WTC11 (cell line): ENCODE measurements at regions not wholly inside any gene's neighbourhood (a gene's known extent, or its start where the extent isn't known, plus 50 kb on each side); places are given as distances from the start of the nearest gene placed in this dataset.

Source experiments
- ATAC-seq: fragments of 200-7000 bp; cut with Tn5 transposase; 2 replicates; pipeline ENCODE4 v1.10.0; 2021; ENCODE audit warnings: mild to moderate bottlenecking, moderate library complexity
- CTCF ChIA-PET: fragments of 300-600 bp; sonication (Branson Sonifier 250); formaldehyde crosslinking; loops from one replicate; lab custom pipeline; 2021; ENCODE audit warnings: antibody characterized with exemption; lab: Charles Lee
- POLR2A ChIA-PET: fragments of 350-600 bp; sonication (Branson Sonifier 250); formaldehyde crosslinking; loops from one replicate; lab custom pipeline; 2021; ENCODE audit warnings: antibody characterized with exemption; lab: Charles Lee
- DNase-seq: peaks from one replicate; pipeline ENCODE4 v3.0.0; 2021; ENCODE audit warnings: low spot score
- H3K27ac Mint-ChIP-seq: 2 replicates; pipeline ENCODE4 v1.8.0; 2021; ENCODE audit warnings: mixed read lengths
- H3K27me3 Mint-ChIP-seq: 2 replicates; pipeline ENCODE4 v1.8.0; 2021; ENCODE audit warnings: low read depth, mild to moderate bottlenecking, moderate library complexity, mixed read lengths
- H3K36me3 Mint-ChIP-seq: 2 replicates; pipeline ENCODE4 v1.8.0; 2021; ENCODE audit warnings: mixed read lengths
- H3K4me1 Mint-ChIP-seq: 2 replicates; pipeline ENCODE4 v1.8.0; 2022; ENCODE audit warnings: mixed read lengths
- H3K4me3 Mint-ChIP-seq: 2 replicates; pipeline ENCODE4 v1.8.0; 2021; ENCODE audit warnings: mild to moderate bottlenecking, moderate library complexity, mixed read lengths
- H3K9me3 Mint-ChIP-seq: 2 replicates; pipeline ENCODE4 v1.8.0; 2021; ENCODE audit warnings: mixed read lengths
- AR ChIP-seq: fragments of 250-450 bp; sonication (Bioruptor Pico); IDR thresholded peaks from 2 replicates; pipeline ENCODE4 v1.9.0; 2021; ENCODE audit warnings: mild to moderate bottlenecking
- ATF2 ChIP-seq: sonication (generic); formaldehyde crosslinking; IDR thresholded peaks from 2 replicates; pipeline ENCODE4 v1.8.1; 2022; ENCODE audit warnings: low read depth, missing genetic modification reagents, borderline replicate concordance
- CREM ChIP-seq: sonication (generic); formaldehyde crosslinking; IDR thresholded peaks from 2 replicates; pipeline ENCODE4 v1.8.1; 2022; ENCODE audit warnings: mild to moderate bottlenecking, missing genetic modification reagents, moderate library complexity
- FOXK1 ChIP-seq: sonication (generic); formaldehyde crosslinking; IDR thresholded peaks from 2 replicates; pipeline ENCODE4 v1.8.0; 2022; ENCODE audit warnings: mild to moderate bottlenecking, moderate library complexity, missing genetic modification reagents
- FOXP1 ChIP-seq: sonication (generic); formaldehyde crosslinking; IDR thresholded peaks from 2 replicates; pipeline ENCODE4 v1.8.0; 2022; ENCODE audit warnings: missing genetic modification reagents, mild to moderate bottlenecking, moderate library complexity, borderline replicate concordance
- GTF2I ChIP-seq: fragments of 250-450 bp; sonication (Bioruptor Pico); conservative IDR thresholded peaks from 2 replicates; pipeline ENCODE4 v1.4.0; 2021; ENCODE audit warnings: mild to moderate bottlenecking
- IRF2 ChIP-seq: sonication (generic); formaldehyde crosslinking; IDR thresholded peaks from 2 replicates; pipeline ENCODE4 v1.8.0; 2022; ENCODE audit warnings: low read depth, missing genetic modification reagents, borderline replicate concordance
- JAZF1 ChIP-seq: fragments of 250-450 bp; sonication (Bioruptor Pico); IDR thresholded peaks from 2 replicates; pipeline ENCODE4 v1.9.0; 2021; ENCODE audit warnings: moderate library complexity, mild to moderate bottlenecking, inconsistent platforms
- KAT7 ChIP-seq: sonication (generic); formaldehyde crosslinking; IDR thresholded peaks from 2 replicates; pipeline ENCODE4 v1.8.1; 2023; ENCODE audit warnings: missing genetic modification reagents, mild to moderate bottlenecking, borderline replicate concordance
- MLX ChIP-seq: sonication (generic); formaldehyde crosslinking; IDR thresholded peaks from 2 replicates; pipeline ENCODE4 v1.8.1; 2023; ENCODE audit warnings: mild to moderate bottlenecking, missing genetic modification reagents, moderate library complexity
- NFATC4 ChIP-seq: fragments of 250-450 bp; sonication (Bioruptor Pico); IDR thresholded peaks from 2 replicates; pipeline ENCODE4 v1.9.0; 2021; ENCODE audit warnings: mild to moderate bottlenecking
- NR1H2 ChIP-seq: sonication (generic); formaldehyde crosslinking; IDR thresholded peaks from 2 replicates; pipeline ENCODE4 v1.9.0; 2021; ENCODE audit warnings: mild to moderate bottlenecking, moderate library complexity, missing genetic modification reagents
- NR2C2 ChIP-seq: sonication (generic); formaldehyde crosslinking; IDR thresholded peaks from 2 replicates; pipeline ENCODE4 v1.8.0; 2022; ENCODE audit warnings: mild to moderate bottlenecking, missing genetic modification reagents
- RELA ChIP-seq: sonication (generic); formaldehyde crosslinking; IDR thresholded peaks from 2 replicates; pipeline ENCODE4 v1.8.1; 2022; ENCODE audit warnings: missing genetic modification reagents, mild to moderate bottlenecking, borderline replicate concordance
- TCF7 ChIP-seq: sonication (generic); formaldehyde crosslinking; IDR thresholded peaks from 2 replicates; pipeline ENCODE4 v1.8.0; 2022; ENCODE audit warnings: mild to moderate bottlenecking, low read depth, missing genetic modification reagents, moderate library complexity
- TEAD1 ChIP-seq: sonication (generic); formaldehyde crosslinking; IDR thresholded peaks from 2 replicates; pipeline ENCODE4 v1.8.0; 2022; ENCODE audit warnings: mild to moderate bottlenecking, missing genetic modification reagents
- ZMAT4 ChIP-seq: fragments of 250-450 bp; sonication (Bioruptor Pico); IDR thresholded peaks from 2 replicates; pipeline ENCODE4 v1.9.0; 2021; ENCODE audit warnings: mild to moderate bottlenecking
- ZNF423 ChIP-seq: fragments of 250-450 bp; sonication (Bioruptor Pico); IDR thresholded peaks from 2 replicates; pipeline ENCODE4 v2.1.2; 2022; ENCODE audit warnings: mild to moderate bottlenecking, moderate library complexity
- ZNF512 ChIP-seq: sonication (generic); formaldehyde crosslinking; IDR thresholded peaks from 2 replicates; pipeline ENCODE4 v1.8.1; 2022; ENCODE audit warnings: missing genetic modification reagents, borderline replicate concordance

- TF ChIP-seq MLX (CRISPR knock-in tag) = no peak
- TF ChIP-seq ZMAT4 (CRISPR knock-in tag) = no peak
- TF ChIP-seq KAT7 (CRISPR knock-in tag) = no peak
- no peak for TF ChIP-seq NR2C2
- no peak for TF ChIP-seq FOXK1
- TF ChIP-seq, all 79 proteins: peak for 0
Observed at GRCh38 chr9:73780916-73781315, 629.3 kb downstream of the ANXA1 start (continued).

- Mint-ChIP-seq H3K9me3 (peaks cover 26% of the 10 kb centered on the region), H3K4me1 (peaks cover 16% of the 10 kb centered on the region), H3K4me3 (no peak overlapping the region)
- POLR2A ChIA-PET = no interaction called here
- CTCF ChIA-PET = no interaction called here
- no peak for DNase-seq
- TF ChIP-seq NR1H2 (CRISPR knock-in tag) (no peak), FOXP1 (CRISPR knock-in tag) (no peak), TEAD1 (CRISPR knock-in tag) (no peak), AR (no peak), ZNF512 (CRISPR knock-in tag) (no peak), IRF2 (CRISPR knock-in tag) (no peak)
- TF ChIP-seq, all 79 proteins: peak for 0
- Mint-ChIP-seq H3K27ac (no peak overlapping the region), H3K27me3 (no peaks in the 10 kb centered on the region), H3K36me3 (0 out of 2 replicates have a peak, but pooled peaks cover 11% of the 10 kb centered on the region)
- no peak for ATAC-seq
Observed at GRCh38 chr9:73782166-73782565, 630.5 kb downstream of the ANXA1 start.

GRCh38 chr9:73799446-73799845 lies 647.8 kb downstream of the ANXA1 start:
- no peaks in the 10 kb centered on the region for H3K4me1 Mint-ChIP-seq
- CTCF ChIA-PET = no interaction called here
- peaks cover 8% of the 10 kb centered on the region for H3K9me3 Mint-ChIP-seq
- POLR2A ChIA-PET = no interaction called here
- H3K4me3 Mint-ChIP-seq = no peak overlapping the region
- DNase-seq = no peak
- ATAC-seq = no peak
- no peak overlapping the region for H3K27ac Mint-ChIP-seq
- no peaks in the 10 kb centered on the region for H3K27me3 Mint-ChIP-seq
- no peak for TF ChIP-seq CREM
- TF ChIP-seq NFATC4 = no peak
- no peak for TF ChIP-seq RELA (CRISPR knock-in tag)
- TF ChIP-seq JAZF1 (CRISPR knock-in tag) = no peak
- no peak for TF ChIP-seq GTF2I
- TF ChIP-seq FOXK1 = no peak
- H3K36me3 Mint-ChIP-seq = no peaks in the 10 kb centered on the region

- no peak for DNase-seq
- H3K4me1 Mint-ChIP-seq = peaks cover 7% of the 10 kb centered on the region
- no peaks in the 10 kb centered on the region for H3K36me3 Mint-ChIP-seq
Observed at GRCh38 chr9:73805111-73805510, 653.4 kb downstream of the ANXA1 start.

More at GRCh38 chr9:73805111-73805510, 653.4 kb downstream of the ANXA1 start:
- POLR2A ChIA-PET = no interaction called here
- Mint-ChIP-seq H3K27ac (no peak overlapping the region), H3K27me3 (no peaks in the 10 kb centered on the region), H3K9me3 (0 out of 2 replicates have a peak, but pooled peaks cover under 1% of the 10 kb centered on the region), H3K4me3 (no peak overlapping the region)
- no peak for ATAC-seq
- CTCF ChIA-PET = no interaction called here
- TF ChIP-seq GTF2I = no peak
- no peak for TF ChIP-seq TCF7 (CRISPR knock-in tag)
- TF ChIP-seq ZMAT4 (CRISPR knock-in tag) = no peak
- no peak for TF ChIP-seq ZNF423
- TF ChIP-seq ATF2 (CRISPR knock-in tag) = no peak
- TF ChIP-seq RELA (CRISPR knock-in tag) = no peak
